ENCODE measurements at regions not wholly inside any gene's neighbourhood (a gene's known extent, or its start where the extent isn't known, plus 50 kb on each side); places are given as distances from the start of the nearest gene placed in this dataset.

GRCh38 chr22:48320048-48320682, 1507.5 kb downstream of the BRD1 start:
- TF ChIP-seq POLR2A (IDR thresholded peaks at IDR 0.05; ENCODE audit: low read depth, low read length) (no peak), TAF1 (IDR thresholded peaks at IDR 0.05; ENCODE audit: low read depth, low read length) (no peak), SPI1 (IDR thresholded peaks at IDR 0.05; ENCODE audit: low read depth, low read length) (no peak), POLR2AphosphoS5 (IDR thresholded peaks at IDR 0.05; ENCODE audit: low read depth, low read length) (no peak), POU2F2 (IDR thresholded peaks at IDR 0.05; ENCODE audit: low read depth, low read length) (no peak)

Measured in GM12891 (cell line).